K562 (cell line): ENCODE measurements at regions not wholly inside any gene's neighbourhood (a gene's known extent, or its start where the extent isn't known, plus 50 kb on each side); places are given as distances from the start of the nearest gene placed in this dataset.

Experiments used
- CTCF ChIP-seq, 3 experiments: IDR thresholded peaks in 2 of 3; conservative IDR thresholded peaks in 1 of 3; 2 replicates each; pipeline ENCODE4 v1.5.1; 2011 to 2012; ENCODE audit warnings: low read length in 3 of 3, mild to moderate bottlenecking in 3 of 3, control low read depth in 2 of 3, improper control_type of control experiment in 1 of 3, inconsistent platforms in 1 of 3, low read depth in 1 of 3, mixed read lengths in 1 of 3, moderate library complexity in 1 of 3; ENCODE audit not compliant: insufficient read depth in 2 of 3
- EP300 ChIP-seq: IDR thresholded peaks from 2 replicates; pipeline ENCODE4 v1.6.1; 2012; ENCODE audit warnings: low read length, improper control_type of control experiment
- MTA2 ChIP-seq: fragments of 450-650 bp; IDR thresholded peaks from 2 replicates; pipeline ENCODE4 v1.6.1; 2016; ENCODE audit warnings: low read depth
- PKNOX1 ChIP-seq: fragments of 450-650 bp; IDR thresholded peaks from 2 replicates; pipeline ENCODE4 v1.6.1; 2016
- TF ChIP-seq, protein P1 (sequence below): sonication (generic); formaldehyde crosslinking; IDR thresholded peaks from 2 replicates; pipeline ENCODE4 v1.5.0; 2020; ENCODE audit warnings: missing genetic modification reagents
- TF ChIP-seq, protein P2 (sequence below): sonication (generic); formaldehyde crosslinking; IDR thresholded peaks from 2 replicates; pipeline ENCODE4 v1.8.1; 2022; ENCODE audit warnings: missing genetic modification reagents

GRCh38 chr19:31500197-31500830 lies 151.1 kb upstream of the TSHZ3 start:
- TF ChIP-seq MTA2 (no peak), CTCF (IDR thresholded peaks at IDR 0.05 in 2 of 3, conservative IDR thresholded peaks at IDR 0.05 in 1 of 3; ENCODE audit: insufficient read depth in 2 of 3, low read depth in 1 of 3, low read length in 3 of 3) (no peak), EP300 (no peak), PKNOX1 (no peak)
- TF ChIP-seq, protein P1, sequence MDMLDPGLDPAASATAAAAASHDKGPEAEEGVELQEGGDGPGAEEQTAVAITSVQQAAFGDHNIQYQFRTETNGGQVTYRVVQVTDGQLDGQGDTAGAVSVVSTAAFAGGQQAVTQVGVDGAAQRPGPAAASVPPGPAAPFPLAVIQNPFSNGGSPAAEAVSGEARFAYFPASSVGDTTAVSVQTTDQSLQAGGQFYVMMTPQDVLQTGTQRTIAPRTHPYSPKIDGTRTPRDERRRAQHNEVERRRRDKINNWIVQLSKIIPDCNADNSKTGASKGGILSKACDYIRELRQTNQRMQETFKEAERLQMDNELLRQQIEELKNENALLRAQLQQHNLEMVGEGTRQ (CRISPR knock-in tag): no peak
- TF ChIP-seq, protein P2, sequence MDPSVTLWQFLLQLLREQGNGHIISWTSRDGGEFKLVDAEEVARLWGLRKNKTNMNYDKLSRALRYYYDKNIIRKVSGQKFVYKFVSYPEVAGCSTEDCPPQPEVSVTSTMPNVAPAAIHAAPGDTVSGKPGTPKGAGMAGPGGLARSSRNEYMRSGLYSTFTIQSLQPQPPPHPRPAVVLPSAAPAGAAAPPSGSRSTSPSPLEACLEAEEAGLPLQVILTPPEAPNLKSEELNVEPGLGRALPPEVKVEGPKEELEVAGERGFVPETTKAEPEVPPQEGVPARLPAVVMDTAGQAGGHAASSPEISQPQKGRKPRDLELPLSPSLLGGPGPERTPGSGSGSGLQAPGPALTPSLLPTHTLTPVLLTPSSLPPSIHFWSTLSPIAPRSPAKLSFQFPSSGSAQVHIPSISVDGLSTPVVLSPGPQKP (CRISPR knock-in tag): no peak
